ENCODE measurements at regions not wholly inside any gene's neighbourhood (a gene's known extent, or its start where the extent isn't known, plus 50 kb on each side); places are given as distances from the start of the nearest gene placed in this dataset.
A peak's percentile ranks its signal among the peaks of the same experiment; 100 is the strongest.

DNA sequence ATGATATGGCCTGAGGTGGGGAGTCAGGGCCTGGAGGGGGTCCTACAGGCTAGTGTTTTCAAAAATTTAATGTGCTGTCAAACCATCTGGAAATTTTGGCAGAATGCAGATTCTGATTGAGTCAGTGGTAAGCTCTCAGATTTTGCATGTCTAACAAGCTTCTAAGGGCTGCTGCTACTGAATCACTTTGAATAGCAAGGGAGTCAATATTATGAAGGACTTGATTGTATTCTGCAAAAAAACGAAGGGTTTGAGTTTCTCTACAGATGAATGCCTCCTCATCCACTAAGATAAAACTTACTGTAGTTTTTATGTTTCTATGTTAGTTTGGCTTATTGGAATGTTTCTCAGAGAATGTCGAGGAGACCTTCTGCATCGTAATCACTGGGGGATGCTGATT, 179.5 kb downstream of the TMEM38B start:
- ChIA-PET POLR2A (no interaction called here), CTCF (no interaction called here)
- DNase-seq (ENCODE audit: extremely low spot score), result no peak
- no peak for TF ChIP-seq FOXK2 (IDR thresholded peaks at IDR 0.05)
- no peak for TF ChIP-seq FOXM1 (IDR thresholded peaks at IDR 0.05; ENCODE audit: borderline replicate concordance)
- TF ChIP-seq FOXA1 (IDR thresholded peaks at IDR 0.05), result no peak
- no peak for TF ChIP-seq ELF4 (IDR thresholded peaks at IDR 0.05)
- no peak for TF ChIP-seq SUZ12 (IDR thresholded peaks at IDR 0.05)
- no peak for TF ChIP-seq NFRKB (IDR thresholded peaks at IDR 0.05)
- TF ChIP-seq TARDBP (IDR thresholded peaks at IDR 0.05), result no peak
- no peak for TF ChIP-seq BHLHE40 (IDR thresholded peaks at IDR 0.05; ENCODE audit: borderline replicate concordance)
- TF ChIP-seq CTBP1 (IDR thresholded peaks at IDR 0.05; ENCODE audit: borderline replicate concordance), result no peak
- TF ChIP-seq ZNF384 (IDR thresholded peaks at IDR 0.05), result no peak
- TF ChIP-seq LEF1 (IDR thresholded peaks at IDR 0.05; ENCODE audit: borderline replicate concordance), result no peak
- TF ChIP-seq SP1 (IDR thresholded peaks at IDR 0.05), result no peak
- no peak for TF ChIP-seq HDGF (IDR thresholded peaks at IDR 0.05; ENCODE audit: borderline replicate concordance)
- TF ChIP-seq ARNT (IDR thresholded peaks at IDR 0.05), result no peak
- TF ChIP-seq L3MBTL2 (conservative IDR thresholded peaks at IDR 0.05), result no peak
- TF ChIP-seq, protein P1, sequence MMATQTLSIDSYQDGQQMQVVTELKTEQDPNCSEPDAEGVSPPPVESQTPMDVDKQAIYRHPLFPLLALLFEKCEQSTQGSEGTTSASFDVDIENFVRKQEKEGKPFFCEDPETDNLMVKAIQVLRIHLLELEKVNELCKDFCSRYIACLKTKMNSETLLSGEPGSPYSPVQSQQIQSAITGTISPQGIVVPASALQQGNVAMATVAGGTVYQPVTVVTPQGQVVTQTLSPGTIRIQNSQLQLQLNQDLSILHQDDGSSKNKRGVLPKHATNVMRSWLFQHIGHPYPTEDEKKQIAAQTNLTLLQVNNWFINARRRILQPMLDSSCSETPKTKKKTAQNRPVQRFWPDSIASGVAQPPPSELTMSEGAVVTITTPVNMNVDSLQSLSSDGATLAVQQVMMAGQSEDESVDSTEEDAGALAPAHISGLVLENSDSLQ (IDR thresholded peaks at IDR 0.05), result no peak

DNA sequence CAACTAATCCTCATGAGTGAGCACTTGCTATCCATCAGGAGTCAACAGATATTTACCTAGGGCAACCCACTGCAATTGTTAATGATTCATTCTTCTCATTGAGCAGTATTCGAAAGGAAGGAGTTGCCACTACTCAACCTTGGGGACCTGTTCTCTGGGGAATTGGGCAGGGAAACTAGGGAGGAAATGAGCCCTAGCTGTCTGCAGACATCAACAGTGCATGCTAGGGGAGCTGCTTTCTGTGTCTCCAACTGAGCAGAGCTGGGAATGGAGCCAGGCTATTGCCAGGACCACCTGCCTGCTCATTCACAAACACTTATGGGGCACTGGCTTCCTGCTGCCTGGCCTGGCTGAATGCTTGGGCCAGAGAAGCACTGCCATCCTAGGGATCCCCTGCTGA, 183.4 kb downstream of the TMEM38B start:
- ChIA-PET POLR2A (no interaction called here), CTCF (no interaction called here)
- no peak for TF ChIP-seq FOXA1 (IDR thresholded peaks at IDR 0.05)
- TF ChIP-seq HDGF (IDR thresholded peaks at IDR 0.05; ENCODE audit: borderline replicate concordance), result no peak
- TF ChIP-seq CTBP1 (IDR thresholded peaks at IDR 0.05; ENCODE audit: borderline replicate concordance), result no peak
- no peak for TF ChIP-seq ELF4 (IDR thresholded peaks at IDR 0.05)
- TF ChIP-seq ZNF384 (IDR thresholded peaks at IDR 0.05), result no peak
- TF ChIP-seq TARDBP (IDR thresholded peaks at IDR 0.05), result no peak
- DNase-seq (ENCODE audit: extremely low spot score), result no peak

DNA sequence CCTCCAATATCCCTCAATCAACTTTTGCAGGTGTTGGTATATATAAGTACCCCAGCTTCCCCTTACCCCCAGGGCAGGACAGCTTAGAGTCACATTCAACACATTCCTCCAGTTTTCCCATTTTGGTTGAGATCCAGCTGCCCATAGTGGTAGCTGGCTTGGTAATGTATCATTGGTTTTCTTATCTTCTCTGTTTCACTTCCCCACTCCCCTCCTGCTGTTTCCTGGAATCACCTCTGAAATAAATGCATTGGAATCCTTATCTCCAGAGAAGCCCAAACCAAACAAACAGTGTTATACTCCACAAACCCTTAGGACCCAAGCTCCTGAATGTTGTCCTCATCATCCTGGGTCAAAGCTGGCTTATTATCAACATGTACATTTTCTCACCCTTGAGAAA, 184.8 kb downstream of the TMEM38B start:
- no peak for DNase-seq (ENCODE audit: extremely low spot score)
- ChIA-PET CTCF (interaction anchor here (0.6 to 0.8 kb wide), 2 partner anchors 36 to 1362 kb away, joined by 3 to 4 read pairs; no protein-coding TSS in a partner anchor), POLR2A (no interaction called here)
- TF ChIP-seq CTBP1 (IDR thresholded peaks at IDR 0.05; ENCODE audit: borderline replicate concordance), result no peak
- no peak for TF ChIP-seq FOXK2 (IDR thresholded peaks at IDR 0.05)
- no peak for TF ChIP-seq NFRKB (IDR thresholded peaks at IDR 0.05)
- TF ChIP-seq ARNT (IDR thresholded peaks at IDR 0.05), result no peak

DNA sequence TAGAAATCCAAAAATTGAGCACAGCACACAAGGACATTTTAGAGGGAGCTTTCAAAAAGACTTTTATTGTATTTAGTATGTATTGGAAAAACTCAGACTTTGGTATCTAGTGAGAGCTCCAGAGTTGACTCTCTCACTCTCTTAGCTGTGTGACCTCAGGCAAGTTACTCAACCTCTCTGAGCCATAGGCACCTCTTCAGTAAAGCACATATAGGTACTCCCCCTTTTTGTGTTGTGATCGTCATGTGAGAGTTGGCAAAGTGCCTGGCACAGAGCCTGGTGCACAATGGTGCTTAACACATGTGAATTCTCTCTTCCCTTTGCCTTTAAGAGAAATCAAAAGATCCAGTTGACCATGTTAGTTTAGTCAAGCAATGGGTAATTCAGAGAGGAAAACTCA, 186.2 kb downstream of the TMEM38B start:
- CTCF ChIA-PET, result interaction anchor here (1.0 to 2.9 kb wide), 2 partner anchors 9 to 38 kb away, joined by 3 to 24 read pairs; no protein-coding TSS in a partner anchor

DNA sequence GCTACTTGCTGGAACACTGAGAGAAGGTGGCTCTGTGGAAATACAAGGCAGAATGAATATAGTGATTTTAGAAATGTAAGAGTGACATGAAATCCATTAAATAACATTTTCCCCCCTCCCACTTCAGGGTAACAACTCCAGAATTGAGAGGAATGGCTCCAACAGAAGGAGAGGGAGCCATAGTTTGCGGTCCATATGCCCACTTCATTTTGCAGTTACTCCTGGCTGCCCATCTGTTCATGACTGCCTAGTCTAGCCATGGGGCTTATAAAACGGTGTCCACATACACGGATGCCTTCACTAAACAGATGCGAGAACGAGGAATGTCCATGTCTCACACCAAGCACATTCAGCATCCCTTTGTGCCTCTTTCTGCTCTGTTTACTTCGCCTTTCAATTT, 186.7 kb downstream of the TMEM38B start:
- ChIA-PET POLR2A (no interaction called here), CTCF (interaction anchor here (0.6 to 2.9 kb wide), 12 partner anchors 10 to 1680 kb away, joined by 3 to 24 read pairs (median 4); no protein-coding TSS in a partner anchor)
- no peak for TF ChIP-seq ZNF384 (IDR thresholded peaks at IDR 0.05)
- no peak for TF ChIP-seq FOXA1 (IDR thresholded peaks at IDR 0.05)
- no peak for TF ChIP-seq BHLHE40 (IDR thresholded peaks at IDR 0.05; ENCODE audit: borderline replicate concordance)
- TF ChIP-seq SUZ12 (IDR thresholded peaks at IDR 0.05), result no peak
- no peak for TF ChIP-seq FOXM1 (IDR thresholded peaks at IDR 0.05; ENCODE audit: borderline replicate concordance)
- TF ChIP-seq HDGF (IDR thresholded peaks at IDR 0.05; ENCODE audit: borderline replicate concordance), result no peak
- TF ChIP-seq NFRKB (IDR thresholded peaks at IDR 0.05), result no peak
- no peak for TF ChIP-seq L3MBTL2 (conservative IDR thresholded peaks at IDR 0.05)
- no peak for TF ChIP-seq LEF1 (IDR thresholded peaks at IDR 0.05; ENCODE audit: borderline replicate concordance)
- no peak for TF ChIP-seq CTBP1 (IDR thresholded peaks at IDR 0.05; ENCODE audit: borderline replicate concordance)
- TF ChIP-seq SP1 (IDR thresholded peaks at IDR 0.05), result no peak
- TF ChIP-seq, protein P1 (IDR thresholded peaks at IDR 0.05), result no peak
- no peak for TF ChIP-seq ELF4 (IDR thresholded peaks at IDR 0.05)
- TF ChIP-seq ARNT (IDR thresholded peaks at IDR 0.05), result no peak
- no peak for TF ChIP-seq FOXK2 (IDR thresholded peaks at IDR 0.05)
- no peak for TF ChIP-seq TARDBP (IDR thresholded peaks at IDR 0.05)
- no peak for DNase-seq (ENCODE audit: extremely low spot score)

More for the DNA sequence above, 186.2 kb downstream of the TMEM38B start:
- POLR2A ChIA-PET, result no interaction called here
- DNase-seq (ENCODE audit: extremely low spot score), result no peak
- TF ChIP-seq LEF1 (IDR thresholded peaks at IDR 0.05; ENCODE audit: borderline replicate concordance) (no peak), CTBP1 (IDR thresholded peaks at IDR 0.05; ENCODE audit: borderline replicate concordance) (no peak), SUZ12 (IDR thresholded peaks at IDR 0.05) (no peak), NFRKB (IDR thresholded peaks at IDR 0.05) (no peak), FOXA1 (IDR thresholded peaks at IDR 0.05) (no peak)
- TF ChIP-seq, protein P1 (IDR thresholded peaks at IDR 0.05), result no peak

DNA sequence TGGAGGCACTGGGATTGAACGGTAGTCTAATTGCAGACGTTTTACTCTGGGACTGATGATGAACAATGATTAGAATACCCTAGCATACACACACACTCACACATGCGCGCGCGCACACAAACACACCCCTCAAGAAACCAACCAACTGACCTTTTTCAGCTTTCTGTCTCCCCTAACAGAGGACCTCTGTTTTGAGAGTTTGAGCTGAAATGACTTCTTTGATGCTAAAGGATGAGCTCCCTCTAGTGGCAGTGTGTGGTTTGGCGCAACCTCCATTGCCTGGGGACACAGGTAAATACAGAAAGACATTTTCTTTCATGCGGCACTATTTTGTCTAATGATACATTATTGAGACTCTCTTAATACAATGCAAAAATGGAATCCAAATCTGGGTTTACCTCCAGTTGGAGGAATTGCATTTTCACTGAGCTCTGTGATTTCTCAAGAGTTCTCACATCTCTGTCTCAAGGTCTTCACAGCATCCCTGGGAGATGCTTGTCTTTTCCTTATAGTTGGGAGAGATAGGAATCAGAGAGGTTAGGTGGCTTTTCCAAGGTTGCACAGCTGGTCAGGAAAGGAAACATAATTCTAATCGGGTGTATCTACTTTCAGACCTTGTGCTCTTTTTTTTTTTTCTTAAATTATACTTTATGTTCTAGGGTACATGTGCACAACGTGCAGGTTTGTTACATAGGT, 187.5 kb downstream of the TMEM38B start:
- ChIA-PET CTCF (interaction anchor here (0.6 to 2.9 kb wide), 13 partner anchors 11 to 1679 kb away, joined by 3 to 24 read pairs (median 4); no protein-coding TSS in a partner anchor), POLR2A (no interaction called here)
- no peak for TF ChIP-seq LEF1 (IDR thresholded peaks at IDR 0.05; ENCODE audit: borderline replicate concordance)
- TF ChIP-seq CTBP1 (IDR thresholded peaks at IDR 0.05; ENCODE audit: borderline replicate concordance), result no peak
- TF ChIP-seq, protein P1 (IDR thresholded peaks at IDR 0.05), result no peak
- no peak for TF ChIP-seq BHLHE40 (IDR thresholded peaks at IDR 0.05; ENCODE audit: borderline replicate concordance)
- no peak for TF ChIP-seq FOXA1 (IDR thresholded peaks at IDR 0.05)
- no peak for TF ChIP-seq ZNF384 (IDR thresholded peaks at IDR 0.05)
- TF ChIP-seq L3MBTL2 (conservative IDR thresholded peaks at IDR 0.05), result no peak
- TF ChIP-seq HDGF (IDR thresholded peaks at IDR 0.05; ENCODE audit: borderline replicate concordance), result no peak
- peak; percentile 67 for DNase-seq (ENCODE audit: extremely low spot score)
